Fibroblast of skin of abdomen (primary cell): ENCODE measurements at regions not wholly inside any gene's neighbourhood (a gene's known extent, or its start where the extent isn't known, plus 50 kb on each side); places are given as distances from the start of the nearest gene placed in this dataset.

ENCODE experiments used
- DNase-seq: peaks from one replicate; pipeline ENCODE4 v3.0.0-alpha.2; 2013

GRCh38 chr12:16136219-16136988, 141.1 kb downstream of the SLC15A5 start:
- no peak for DNase-seq

DNA sequence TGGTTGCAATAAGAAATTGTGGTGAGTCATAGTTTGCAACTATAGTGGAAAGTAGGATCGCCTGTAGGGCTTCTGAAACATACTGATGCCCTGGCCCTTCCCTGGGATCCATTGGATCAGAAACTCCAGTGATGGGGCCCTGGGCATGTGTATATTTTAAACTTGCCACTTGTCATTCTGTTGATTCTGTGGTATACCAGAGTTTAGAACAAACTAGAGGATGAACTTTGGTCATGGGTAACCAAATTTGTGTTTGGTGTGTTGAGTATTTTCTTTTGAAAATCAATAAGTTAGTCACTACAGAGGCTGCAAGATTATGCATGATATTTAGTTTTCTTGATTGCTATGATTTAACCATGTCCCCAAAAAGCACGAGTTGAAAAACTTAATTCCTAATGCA, 142.2 kb downstream of the SLC15A5 start:
- DNase-seq, result no peak

DNA sequence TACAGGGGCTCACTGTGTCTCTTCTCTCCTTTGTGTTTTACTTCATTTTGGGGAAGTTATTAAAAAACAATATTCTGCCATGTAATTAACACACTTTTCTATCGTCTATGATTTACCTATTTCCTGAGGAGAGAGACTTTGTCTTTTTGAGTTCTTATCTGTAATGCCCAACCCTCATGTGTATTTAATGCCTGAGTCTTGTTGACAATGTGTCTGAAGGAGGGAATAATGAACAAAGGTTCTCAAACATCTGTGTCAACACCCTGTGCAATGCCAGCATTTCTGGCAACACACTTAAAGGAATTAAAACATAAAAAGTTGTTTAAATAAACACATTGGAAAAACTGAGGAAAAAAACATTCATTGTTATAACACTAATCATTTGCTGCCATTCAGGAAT, 147.1 kb downstream of the SLC15A5 start:
- no peak for DNase-seq

DNA sequence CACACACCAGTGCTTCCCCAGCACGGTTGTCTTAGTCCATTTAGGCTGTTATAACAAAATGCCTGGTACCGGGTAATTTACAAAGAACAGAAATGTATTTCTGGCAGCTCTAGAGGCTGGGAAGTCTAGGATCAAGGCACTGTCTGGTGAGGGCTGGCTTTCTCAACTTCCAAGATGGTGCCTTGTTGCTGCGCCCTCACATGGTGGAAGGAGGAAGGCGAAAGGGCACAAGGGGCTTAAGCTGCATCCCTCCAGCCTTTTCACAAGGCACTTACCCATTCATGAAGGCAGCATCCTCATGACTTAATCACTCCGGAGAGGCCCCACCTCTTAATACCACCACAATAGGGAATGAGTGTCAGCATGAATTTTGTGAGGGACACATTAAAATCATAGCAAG, 155.5 kb downstream of the SLC15A5 start:
- DNase-seq, result no peak

DNA sequence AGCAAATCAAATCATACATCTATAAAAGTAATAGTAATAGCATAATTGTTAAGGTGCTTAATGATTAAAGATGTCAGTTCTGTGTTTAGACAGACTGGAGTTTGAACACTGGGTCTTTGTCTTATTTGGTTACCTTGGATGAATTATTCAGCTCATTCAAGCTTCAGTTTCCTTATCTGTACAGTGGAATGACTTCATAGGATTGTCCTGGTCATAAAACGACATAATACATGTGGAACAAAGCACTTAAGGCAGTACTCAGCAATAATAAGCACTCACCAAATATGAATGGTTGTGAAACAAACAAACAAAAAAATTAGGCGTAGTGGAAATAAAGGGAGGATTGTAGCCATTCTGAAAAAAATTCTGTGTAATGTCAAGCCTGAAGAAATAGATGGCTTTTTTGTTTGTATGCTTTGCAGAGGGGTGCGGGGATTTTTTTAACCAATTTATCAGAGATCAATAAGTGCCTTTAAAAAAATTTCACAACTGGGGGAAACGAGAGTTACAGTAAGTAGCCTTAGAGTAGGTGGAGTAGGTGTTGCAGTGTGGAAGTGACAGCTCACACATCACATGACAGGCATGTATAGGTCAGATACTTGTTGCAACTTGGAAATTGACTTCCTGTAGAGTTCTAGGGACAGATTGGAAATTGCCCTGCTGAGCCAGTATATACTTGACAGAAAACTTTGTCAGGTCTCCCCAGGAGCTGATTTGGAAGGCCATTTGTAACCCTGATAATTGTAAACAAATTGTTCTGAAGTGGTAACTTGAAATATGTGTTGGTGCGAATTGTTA, 157.7 kb downstream of the SLC15A5 start:
- DNase-seq, result no peak

DNA sequence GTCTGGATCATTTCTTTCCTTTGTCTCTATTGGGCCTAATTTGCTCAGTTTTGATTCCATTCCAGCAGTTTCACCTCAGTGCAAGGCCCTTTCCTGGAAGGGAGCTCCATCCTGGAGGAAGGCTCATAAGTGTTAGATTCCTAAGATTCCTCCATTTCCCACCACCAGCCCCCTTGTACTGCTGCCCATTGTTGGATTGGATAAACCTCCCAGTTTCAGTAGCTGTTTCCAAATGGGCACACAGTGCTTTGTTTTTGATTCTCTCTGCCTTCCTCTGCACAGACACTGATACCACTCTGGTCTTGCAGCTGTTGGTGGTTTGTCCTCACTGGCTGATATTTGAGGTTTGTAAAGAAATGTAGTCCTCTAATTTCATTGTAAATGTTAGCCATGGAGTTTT, 158.9 kb downstream of the SLC15A5 start:
- no peak for DNase-seq

- DNase-seq, result peak; percentile 10
Measured at GRCh38 chr12:16112612-16113560, 164.6 kb downstream of the SLC15A5 start.

DNA sequence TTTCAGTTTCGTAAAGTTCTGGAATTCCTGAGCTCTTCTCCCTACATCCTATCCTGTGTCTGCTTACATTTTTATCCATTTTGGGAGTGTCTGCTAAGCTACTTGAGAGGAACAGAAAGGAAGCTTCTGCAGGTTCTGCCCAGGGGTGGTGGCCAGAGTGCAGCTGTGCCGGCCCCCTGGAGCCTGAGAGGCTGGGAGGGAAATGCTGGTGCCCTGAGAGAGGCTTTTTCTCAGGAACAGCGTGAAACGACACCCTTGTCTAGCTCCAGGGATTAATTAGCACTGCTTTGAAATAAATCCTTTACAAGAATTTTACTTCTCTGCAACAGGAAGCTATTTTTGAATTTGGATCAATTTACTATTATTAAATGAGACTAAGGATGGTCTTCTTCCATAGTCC, 165.4 kb downstream of the SLC15A5 start:
- no peak for DNase-seq

DNA sequence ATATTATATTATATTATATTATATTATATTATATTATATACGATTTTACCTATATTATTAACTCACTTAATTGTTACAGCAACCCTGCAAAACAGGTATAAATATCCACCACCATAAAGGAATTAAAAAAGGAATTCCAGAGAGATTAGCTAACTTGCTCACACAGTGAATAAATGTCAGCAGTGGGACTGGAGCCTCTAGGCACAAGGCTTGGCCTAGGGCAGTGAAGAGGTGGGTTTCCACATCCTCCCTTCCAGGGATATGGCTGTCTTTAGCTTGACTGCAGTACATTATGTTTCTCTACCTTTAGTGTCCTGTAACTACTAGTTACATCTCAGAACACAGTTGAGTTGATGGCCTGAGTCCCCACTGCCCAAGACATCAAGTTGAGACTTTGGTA, 166.9 kb downstream of the SLC15A5 start:
- DNase-seq, result no peak

DNA sequence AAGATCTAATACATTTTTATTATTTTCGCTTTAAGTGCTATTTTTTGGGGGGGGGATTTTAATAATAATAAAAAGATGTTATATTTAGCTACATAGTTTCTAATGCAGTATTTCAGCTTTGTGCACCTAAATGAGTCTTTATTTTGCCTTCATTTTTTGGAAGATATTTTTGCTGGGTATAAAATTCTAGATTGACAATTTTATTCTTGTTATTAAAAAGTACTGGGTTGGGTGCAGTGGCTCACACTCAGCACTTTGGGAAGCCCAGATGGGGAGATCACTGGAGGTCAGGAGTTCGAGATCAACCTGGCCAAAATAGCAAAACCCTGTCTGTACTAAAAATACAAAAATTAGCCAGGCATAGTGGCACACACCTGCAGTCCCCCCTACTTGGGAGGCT, 173.6 kb downstream of the SLC15A5 start:
- DNase-seq, result no peak

DNA sequence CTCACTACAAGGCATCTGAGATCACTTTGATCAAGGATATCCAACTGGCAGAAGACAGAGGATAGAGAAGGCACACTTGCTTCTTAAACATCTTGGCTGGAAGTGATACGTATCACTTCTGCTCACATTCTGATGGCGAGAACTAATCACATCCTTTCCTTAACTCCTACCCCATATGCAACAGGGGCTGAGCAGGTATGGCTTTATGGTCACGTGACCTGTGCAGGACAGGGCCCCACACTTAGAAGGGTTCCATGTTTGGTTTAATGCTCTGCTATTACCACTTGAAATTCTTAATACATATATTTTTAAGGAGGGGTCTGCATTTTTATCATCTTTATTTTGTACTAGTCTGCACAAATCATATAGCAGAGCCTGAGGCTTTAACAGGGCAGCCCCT, 177.3 kb downstream of the SLC15A5 start:
- no peak for DNase-seq

GRCh38 chr12:16096273-16096849, 181.1 kb downstream of the SLC15A5 start:
- DNase-seq, result no peak

DNA sequence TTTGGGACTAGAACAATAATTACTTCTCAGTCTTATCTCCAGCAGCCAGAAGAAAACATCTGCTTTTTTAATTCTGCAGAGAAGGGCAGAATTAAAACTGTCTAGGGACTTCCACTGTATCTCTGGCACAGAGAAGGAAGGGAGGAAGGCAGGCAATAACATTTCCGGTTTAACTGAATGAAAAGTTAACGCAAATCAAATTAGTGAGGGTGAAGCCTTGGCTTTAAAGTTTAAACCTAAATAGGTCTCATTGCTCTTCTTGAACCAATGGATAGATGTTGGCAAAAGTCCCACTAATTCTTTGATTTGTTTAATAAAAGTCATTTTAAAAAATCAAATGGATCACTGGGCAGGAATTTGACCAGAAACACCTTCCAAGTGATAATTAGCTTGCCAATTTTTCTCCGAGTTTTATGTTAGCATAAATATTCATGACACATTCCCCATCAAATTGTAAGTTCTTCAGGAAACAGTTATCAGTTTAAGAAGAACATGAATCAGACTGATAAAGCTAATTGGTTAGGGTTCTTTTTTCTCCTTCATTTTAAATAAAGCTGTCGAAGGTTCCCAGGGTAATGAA, 181.9 kb downstream of the SLC15A5 start:
- DNase-seq, result no peak

GRCh38 chr12:16094437-16094836, 183.0 kb downstream of the SLC15A5 start:
- no peak for DNase-seq

DNA sequence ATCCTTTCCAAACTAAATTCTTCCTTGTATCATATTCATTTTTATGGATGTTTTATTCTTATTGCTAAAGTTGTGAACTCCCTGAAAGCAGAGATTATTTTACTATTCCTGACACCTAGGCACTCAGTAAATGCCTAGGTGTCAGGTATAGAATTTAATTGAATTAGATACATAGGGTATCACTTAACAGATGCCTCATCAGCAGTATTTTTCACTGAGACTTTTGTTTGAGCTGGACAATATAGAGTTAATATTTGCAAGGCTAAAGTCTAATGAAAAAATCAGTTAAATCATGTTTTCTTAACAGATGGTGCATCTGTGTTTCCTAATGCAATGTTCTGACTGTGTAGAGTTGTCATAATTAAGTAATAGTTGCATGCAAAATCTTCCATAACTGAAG, 182.7 kb downstream of the DERA start:
- DNase-seq, result no peak

GRCh38 chr12:16090974-16091373, 179.8 kb downstream of the DERA start:
- DNase-seq, result no peak

- DNase-seq, result no peak
Measured at GRCh38 chr12:16088421-16088820, 177.3 kb downstream of the DERA start.
